Stomach (tissue), 4 donors: ENCODE measurements at regions not wholly inside any gene's neighbourhood (a gene's known extent, or its start where the extent isn't known, plus 50 kb on each side); places are given as distances from the start of the nearest gene placed in this dataset.

Source experiments
- EP300 ChIP-seq: sonication (generic); formaldehyde crosslinking; IDR thresholded peaks from one replicate; pipeline ENCODE4 v1.6.1; 2017; ENCODE audit warnings: antibody characterized with exemption
- POLR2A ChIP-seq, 4 donors: fragments of 450-650 bp; IDR thresholded peaks; one replicate each; pipeline ENCODE4 v1.6.1; 2016; ENCODE audit warnings: antibody characterized with exemption in 4 of 4, control low read depth in 2 of 4, mild to moderate bottlenecking in 1 of 4, moderate library complexity in 1 of 4
- POLR2AphosphoS5 ChIP-seq, 3 donors: sonication (generic); formaldehyde crosslinking; IDR thresholded peaks; one replicate each; pipeline ENCODE4 v1.6.1; 2016; ENCODE audit warnings: antibody characterized with exemption in 3 of 3
- TF ChIP-seq, protein P1 (sequence below), 7 experiments: fragments of 450-650 bp in 4 of 7; fragments of 200-600 bp in 3 of 7; sonication (generic) in 3 of 7; IDR thresholded peaks; one replicate each; pipeline ENCODE4 v1.5.1; 2016 to 2019; ENCODE audit warnings: antibody characterized with exemption in 7 of 7, control low read depth in 2 of 7, mild to moderate bottlenecking in 1 of 7

- TF ChIP-seq, protein P1, sequence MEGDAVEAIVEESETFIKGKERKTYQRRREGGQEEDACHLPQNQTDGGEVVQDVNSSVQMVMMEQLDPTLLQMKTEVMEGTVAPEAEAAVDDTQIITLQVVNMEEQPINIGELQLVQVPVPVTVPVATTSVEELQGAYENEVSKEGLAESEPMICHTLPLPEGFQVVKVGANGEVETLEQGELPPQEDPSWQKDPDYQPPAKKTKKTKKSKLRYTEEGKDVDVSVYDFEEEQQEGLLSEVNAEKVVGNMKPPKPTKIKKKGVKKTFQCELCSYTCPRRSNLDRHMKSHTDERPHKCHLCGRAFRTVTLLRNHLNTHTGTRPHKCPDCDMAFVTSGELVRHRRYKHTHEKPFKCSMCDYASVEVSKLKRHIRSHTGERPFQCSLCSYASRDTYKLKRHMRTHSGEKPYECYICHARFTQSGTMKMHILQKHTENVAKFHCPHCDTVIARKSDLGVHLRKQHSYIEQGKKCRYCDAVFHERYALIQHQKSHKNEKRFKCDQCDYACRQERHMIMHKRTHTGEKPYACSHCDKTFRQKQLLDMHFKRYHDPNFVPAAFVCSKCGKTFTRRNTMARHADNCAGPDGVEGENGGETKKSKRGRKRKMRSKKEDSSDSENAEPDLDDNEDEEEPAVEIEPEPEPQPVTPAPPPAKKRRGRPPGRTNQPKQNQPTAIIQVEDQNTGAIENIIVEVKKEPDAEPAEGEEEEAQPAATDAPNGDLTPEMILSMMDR (IDR thresholded peaks at IDR 0.05), result no peak
- TF ChIP-seq POLR2A (IDR thresholded peaks at IDR 0.05), result no peak
- TF ChIP-seq POLR2AphosphoS5 (IDR thresholded peaks at IDR 0.05), result no peak
- no peak for TF ChIP-seq EP300
Observed at GRCh38 chr3:107241217-107241616, 136.0 kb upstream of the CCDC54 start.
